ENCODE measurements at regions not wholly inside any gene's neighbourhood (a gene's known extent, or its start where the extent isn't known, plus 50 kb on each side); places are given as distances from the start of the nearest gene placed in this dataset.

DNA sequence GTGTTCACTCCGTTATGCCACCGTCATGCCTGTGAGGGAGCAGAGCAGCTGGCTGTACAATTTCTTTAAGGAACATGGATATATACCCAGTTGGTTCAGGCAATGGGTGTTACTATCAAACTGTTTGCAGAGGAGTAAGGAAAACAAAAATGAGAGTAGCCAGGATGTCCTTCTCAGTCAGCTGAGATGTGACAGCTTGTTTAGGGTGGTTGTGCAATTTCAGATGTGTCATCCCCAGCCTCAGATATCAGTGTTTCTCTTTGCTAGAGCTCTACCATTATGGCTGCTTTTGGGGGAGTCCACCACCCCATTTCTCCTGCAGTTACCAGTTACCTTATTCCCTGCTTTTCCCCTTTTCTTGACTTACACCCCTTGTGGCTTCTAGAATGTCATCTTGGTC is 135.2 kb upstream of the SLC24A2 start:
- H2BK5ac ChIP-seq (ENCODE audit: low read depth, low read length, poor library complexity), result no peak overlapping the region
- H3K4ac ChIP-seq (ENCODE audit: low read depth, low read length), result no peak overlapping the region
- DNase-seq, result peak in 1 of 2 donors; percentile 34
- H2AK5ac ChIP-seq (ENCODE audit: low read length), result no peak overlapping the region
- no peaks in the 10 kb centered on the region for H3K79me2 ChIP-seq (ENCODE audit: control insufficient read depth, insufficient read depth, low read length, poor library complexity)
- H3K27ac ChIP-seq (ENCODE audit: low read depth, low read length), result no peak overlapping the region
- H3K4me1 ChIP-seq (ENCODE audit: control insufficient read depth in 1 of 2, insufficient read depth in 2 of 2, low read length in 2 of 2), result peaks cover 0 to 2% of the 10 kb centered on the region in 2 experiments
- no peaks in the 10 kb centered on the region for H3K27me3 ChIP-seq (ENCODE audit: insufficient read depth, low read length)
- no peak overlapping the region for H2BK12ac ChIP-seq (ENCODE audit: low read length)
- no peak overlapping the region for H3K23ac ChIP-seq (ENCODE audit: low read length)
- no peak overlapping the region for H4K12ac ChIP-seq (ENCODE audit: low read depth, low read length)
- no peak overlapping the region for H3K9ac ChIP-seq (ENCODE audit: low read length)
- no peak overlapping the region for H3K4me2 ChIP-seq (ENCODE audit: low read length)
- H2BK120ac ChIP-seq (ENCODE audit: insufficient read depth, low read length, poor library complexity), result no peak overlapping the region
- H3K9me3 ChIP-seq (ENCODE audit: insufficient read depth, low read depth, low read length), result peaks cover 2% of the 10 kb centered on the region
- no peak overlapping the region for H4K8ac ChIP-seq (ENCODE audit: low read depth, low read length)
- no peak overlapping the region for H4K91ac ChIP-seq (ENCODE audit: low read depth, low read length)
- no peaks in the 10 kb centered on the region for H3K79me1 ChIP-seq (ENCODE audit: low read length)
- H3K36me3 ChIP-seq (ENCODE audit: control insufficient read depth in 1 of 2, insufficient read depth in 2 of 2, low read length in 2 of 2), result no peaks in the 10 kb centered on the region
- H2AFZ ChIP-seq (ENCODE audit: insufficient read depth, low read length, poor library complexity), result no peak overlapping the region
- no peak overlapping the region for H3K14ac ChIP-seq (ENCODE audit: low read length)
- H3K18ac ChIP-seq (ENCODE audit: low read length), result no peak overlapping the region
- WGBS (ENCODE audit: extremely low coverage, insufficient coverage, insufficient read length), result no CpG with 5 or more reads among the region's 2 CpGs
- no peak overlapping the region for H3K4me3 ChIP-seq (ENCODE audit: low read depth, low read length)

DNA sequence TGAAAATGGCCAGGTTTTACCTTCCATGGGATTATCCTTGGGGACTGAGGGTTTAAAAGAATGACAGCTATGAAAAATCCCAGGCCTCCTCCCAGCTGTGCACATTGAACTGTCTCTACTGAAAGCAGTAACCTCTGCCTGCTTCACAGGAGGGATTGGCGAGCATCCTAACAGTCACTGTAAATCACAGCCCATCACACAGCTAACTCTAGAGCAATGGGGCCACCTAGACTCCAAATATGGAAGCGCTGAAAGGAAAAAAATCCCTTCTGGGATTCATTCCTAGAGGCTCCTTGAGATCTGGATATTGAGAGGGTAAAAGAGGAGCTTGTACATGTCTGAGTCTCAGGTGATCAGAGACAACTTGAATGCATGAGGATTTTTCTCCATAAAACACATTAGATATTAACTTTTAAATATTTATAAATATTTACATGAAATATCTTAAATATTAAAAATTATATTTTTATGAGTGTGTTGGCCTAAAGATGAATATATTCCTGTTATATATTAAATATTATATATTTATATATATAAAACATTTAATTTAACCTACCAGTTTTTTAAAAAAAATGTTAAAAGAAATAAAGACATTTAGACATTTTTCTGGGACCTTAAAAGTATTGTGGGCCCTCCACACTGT is 133.8 kb upstream of the SLC24A2 start:
- Histone ChIP-seq H2BK120ac (ENCODE audit: insufficient read depth, low read length, poor library complexity) (no peak overlapping the region), H3K18ac (ENCODE audit: low read length) (no peak overlapping the region), H2BK5ac (ENCODE audit: low read depth, low read length, poor library complexity) (no peak overlapping the region), H3K79me2 (ENCODE audit: control insufficient read depth, insufficient read depth, low read length, poor library complexity) (no peaks in the 10 kb centered on the region), H2BK12ac (ENCODE audit: low read length) (no peak overlapping the region), H2AK5ac (ENCODE audit: low read length) (no peak overlapping the region), H3K4me3 (ENCODE audit: low read depth, low read length) (no peak overlapping the region), H3K4me1 (ENCODE audit: control insufficient read depth in 1 of 2, insufficient read depth in 2 of 2, low read length in 2 of 2) (peaks cover 0 to 2% of the 10 kb centered on the region in 2 experiments), H3K23ac (ENCODE audit: low read length) (no peak overlapping the region), H4K91ac (ENCODE audit: low read depth, low read length) (no peak overlapping the region), H3K14ac (ENCODE audit: low read length) (no peak overlapping the region), H3K79me1 (ENCODE audit: low read length) (no peaks in the 10 kb centered on the region), H3K9me3 (ENCODE audit: insufficient read depth, low read depth, low read length) (peaks cover 2% of the 10 kb centered on the region), H3K27me3 (ENCODE audit: insufficient read depth, low read length) (no peaks in the 10 kb centered on the region), H3K4me2 (ENCODE audit: low read length) (no peak overlapping the region), H4K8ac (ENCODE audit: low read depth, low read length) (no peak overlapping the region), H3K27ac (ENCODE audit: low read depth, low read length) (no peak overlapping the region), H3K36me3 (ENCODE audit: control insufficient read depth in 1 of 2, insufficient read depth in 2 of 2, low read length in 2 of 2) (no peaks in the 10 kb centered on the region), H2AFZ (ENCODE audit: insufficient read depth, low read length, poor library complexity) (no peak overlapping the region), H3K4ac (ENCODE audit: low read depth, low read length) (no peak overlapping the region), H4K12ac (ENCODE audit: low read depth, low read length) (no peak overlapping the region), H3K9ac (ENCODE audit: low read length) (no peak overlapping the region)
- no CpG with 5 or more reads among the region's 2 CpGs for WGBS (ENCODE audit: extremely low coverage, insufficient coverage, insufficient read length)
- peak; percentile 50 to 78 for DNase-seq

GRCh38 chr9:19920401-19920800 is 131.6 kb upstream of the SLC24A2 start:
- no peak overlapping the region for H4K8ac ChIP-seq (ENCODE audit: low read depth, low read length)
- H2AFZ ChIP-seq (ENCODE audit: insufficient read depth, low read length, poor library complexity), result no peak overlapping the region
- no peak for DNase-seq
- H3K27me3 ChIP-seq (ENCODE audit: insufficient read depth, low read length), result no peaks in the 10 kb centered on the region
- no peak overlapping the region for H3K18ac ChIP-seq (ENCODE audit: low read length)
- H3K79me2 ChIP-seq (ENCODE audit: control insufficient read depth, insufficient read depth, low read length, poor library complexity), result no peaks in the 10 kb centered on the region
- no peak overlapping the region for H3K4me3 ChIP-seq (ENCODE audit: low read depth, low read length)
- H2BK120ac ChIP-seq (ENCODE audit: insufficient read depth, low read length, poor library complexity), result no peak overlapping the region
- H3K36me3 ChIP-seq (ENCODE audit: control insufficient read depth in 1 of 2, insufficient read depth in 2 of 2, low read length in 2 of 2), result no peaks in the 10 kb centered on the region
- no peak overlapping the region for H2AK5ac ChIP-seq (ENCODE audit: low read length)
- no peak overlapping the region for H3K4me2 ChIP-seq (ENCODE audit: low read length)
- no peak overlapping the region for H3K27ac ChIP-seq (ENCODE audit: low read depth, low read length)
- H3K79me1 ChIP-seq (ENCODE audit: low read length), result no peaks in the 10 kb centered on the region
- H2BK5ac ChIP-seq (ENCODE audit: low read depth, low read length, poor library complexity), result no peak overlapping the region
- H3K14ac ChIP-seq (ENCODE audit: low read length), result no peak overlapping the region
- H4K12ac ChIP-seq (ENCODE audit: low read depth, low read length), result no peak overlapping the region
- H3K4me1 ChIP-seq (ENCODE audit: control insufficient read depth in 1 of 2, insufficient read depth in 2 of 2, low read length in 2 of 2), result no peaks in the 10 kb centered on the region
- H2BK12ac ChIP-seq (ENCODE audit: low read length), result no peak overlapping the region
- H3K4ac ChIP-seq (ENCODE audit: low read depth, low read length), result no peak overlapping the region
- WGBS (ENCODE audit: extremely low coverage, insufficient coverage, insufficient read length), result no CpG with 5 or more reads among the region's 6 CpGs
- no peak overlapping the region for H3K23ac ChIP-seq (ENCODE audit: low read length)
- no peak overlapping the region for H4K91ac ChIP-seq (ENCODE audit: low read depth, low read length)
- peaks cover 2% of the 10 kb centered on the region for H3K9me3 ChIP-seq (ENCODE audit: insufficient read depth, low read depth, low read length)
- H3K9ac ChIP-seq (ENCODE audit: low read length), result peak overlapping the region; percentile 40

DNA sequence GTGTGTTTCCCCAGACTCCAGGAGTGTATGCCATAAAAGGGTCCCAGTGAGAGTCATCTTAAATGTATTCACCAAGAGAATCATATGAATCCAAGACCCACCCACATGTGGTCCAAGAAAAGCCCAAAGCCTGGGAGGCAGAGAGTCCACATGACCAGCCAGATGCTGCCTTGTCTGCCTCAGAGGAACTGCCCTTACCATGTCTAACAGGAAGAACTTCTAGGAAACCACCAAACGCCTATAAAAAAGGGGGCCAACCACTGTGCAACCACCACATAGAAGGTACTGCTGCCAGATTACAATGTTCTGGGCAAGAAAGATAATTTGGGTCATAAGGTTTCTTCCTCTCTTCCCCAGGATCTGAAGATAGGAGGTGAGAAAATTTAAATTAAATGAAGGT is 129.8 kb upstream of the SLC24A2 start:
- Histone ChIP-seq H2BK12ac (ENCODE audit: low read length) (no peak overlapping the region), H3K27me3 (ENCODE audit: insufficient read depth, low read length) (no peaks in the 10 kb centered on the region), H3K23ac (ENCODE audit: low read length) (no peak overlapping the region), H3K4me1 (ENCODE audit: control insufficient read depth in 1 of 2, insufficient read depth in 2 of 2, low read length in 2 of 2) (no peaks in the 10 kb centered on the region), H2AFZ (ENCODE audit: insufficient read depth, low read length, poor library complexity) (no peak overlapping the region), H4K8ac (ENCODE audit: low read depth, low read length) (no peak overlapping the region), H3K18ac (ENCODE audit: low read length) (no peak overlapping the region), H3K14ac (ENCODE audit: low read length) (no peak overlapping the region), H4K12ac (ENCODE audit: low read depth, low read length) (no peak overlapping the region), H2BK120ac (ENCODE audit: insufficient read depth, low read length, poor library complexity) (no peak overlapping the region), H3K27ac (ENCODE audit: low read depth, low read length) (no peak overlapping the region), H2AK5ac (ENCODE audit: low read length) (no peak overlapping the region), H3K4me2 (ENCODE audit: low read length) (no peak overlapping the region), H3K4ac (ENCODE audit: low read depth, low read length) (no peak overlapping the region), H3K79me1 (ENCODE audit: low read length) (no peaks in the 10 kb centered on the region), H3K4me3 (ENCODE audit: low read depth, low read length) (no peak overlapping the region), H4K91ac (ENCODE audit: low read depth, low read length) (no peak overlapping the region), H3K9me3 (ENCODE audit: insufficient read depth, low read depth, low read length) (peaks cover 2% of the 10 kb centered on the region), H3K36me3 (ENCODE audit: control insufficient read depth in 1 of 2, insufficient read depth in 2 of 2, low read length in 2 of 2) (no peaks in the 10 kb centered on the region), H3K9ac (ENCODE audit: low read length) (no peak overlapping the region), H3K79me2 (ENCODE audit: control insufficient read depth, insufficient read depth, low read length, poor library complexity) (no peaks in the 10 kb centered on the region), H2BK5ac (ENCODE audit: low read depth, low read length, poor library complexity) (no peak overlapping the region)
- no CpG with 5 or more reads among the region's 1 CpG for WGBS (ENCODE audit: extremely low coverage, insufficient coverage, insufficient read length)
- DNase-seq, result no peak

Measured in trophoblast cell (in vitro differentiated cells and primary cell).